ENCODE measurements at regions not wholly inside any gene's neighbourhood (a gene's known extent, or its start where the extent isn't known, plus 50 kb on each side); places are given as distances from the start of the nearest gene placed in this dataset.

DNA sequence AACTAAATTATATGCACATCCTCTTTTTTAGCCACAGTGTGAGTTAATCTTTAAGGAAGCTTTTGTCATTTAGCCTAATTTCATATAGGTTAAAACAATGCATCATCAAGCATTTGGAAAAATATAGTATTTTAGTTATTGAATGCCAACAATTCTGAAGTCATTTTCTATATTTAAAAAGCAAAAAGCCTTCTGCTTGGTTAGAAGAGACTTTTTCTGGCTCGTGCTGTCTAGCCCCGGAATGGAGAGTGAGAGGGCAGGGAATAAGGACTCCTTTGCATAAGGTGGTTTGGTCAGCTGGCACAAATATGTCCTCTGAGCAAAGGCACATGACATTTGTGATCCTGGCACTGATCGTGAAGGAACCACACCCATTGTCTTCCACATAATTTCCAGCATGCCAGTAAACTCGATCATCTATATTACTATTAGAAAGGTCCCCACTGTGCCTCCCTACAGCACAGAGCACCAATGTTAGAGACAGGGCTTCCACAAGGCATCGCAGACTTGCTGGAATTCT, 393.7 kb upstream of the INTU start:
- WGBS, result 44% methylated on average over 5 of the region's 5 CpGs
- DNase-seq (ENCODE audit: low spot score in 2 of 2), result no peak
- TF ChIP-seq POLR2A (IDR thresholded peaks at IDR 0.05), result no peak
- TF ChIP-seq CTCF (IDR thresholded peaks at IDR 0.05), result no peak
- TF ChIP-seq EP300 (IDR thresholded peaks at IDR 0.05), result no peak
- TF ChIP-seq POLR2AphosphoS5 (IDR thresholded peaks at IDR 0.05), result no peak

DNA sequence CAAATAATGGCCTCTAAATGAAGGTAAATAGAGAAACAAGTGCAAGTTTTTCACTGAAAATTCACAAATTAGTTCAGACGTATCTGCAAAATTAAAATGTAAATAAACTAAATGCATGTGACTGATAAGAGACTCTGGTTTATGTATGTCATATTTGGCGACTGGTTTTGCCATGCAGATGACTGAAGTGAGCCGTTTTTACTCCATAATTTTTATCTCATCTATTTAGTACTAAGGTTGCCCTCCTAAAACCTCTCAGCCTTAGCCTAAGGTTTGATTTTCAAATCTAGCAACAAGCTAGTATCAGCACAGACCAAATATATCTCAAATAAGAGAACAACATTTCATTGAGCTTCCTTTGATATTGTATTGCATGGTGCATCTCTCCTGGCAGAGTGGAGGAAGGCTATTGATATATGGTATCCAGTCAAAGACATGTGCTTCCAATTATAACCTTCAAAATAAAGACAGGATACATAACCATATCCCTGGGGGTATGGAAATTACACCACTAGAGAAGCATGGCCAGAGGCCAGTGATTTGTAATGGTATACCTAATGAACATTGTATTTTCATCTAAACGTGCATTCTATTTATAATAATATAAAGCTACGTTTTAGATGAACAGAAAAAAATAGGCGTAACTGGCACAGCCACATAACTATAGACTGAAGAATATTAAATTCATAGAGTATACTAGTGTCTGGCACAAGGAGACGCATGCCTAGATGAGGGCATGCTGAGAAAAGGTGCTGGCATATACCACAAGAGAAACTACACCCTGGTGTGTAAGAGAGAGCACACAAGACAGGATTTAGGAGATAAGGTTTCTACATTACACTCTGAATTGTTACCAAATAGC, 392.6 kb upstream of the INTU start:
- H3K27ac ChIP-seq, result no peak overlapping the region
- H3K4me1 ChIP-seq, result no peaks in the 10 kb centered on the region
- no peaks in the 10 kb centered on the region for H3K36me3 ChIP-seq
- H3K27me3 ChIP-seq, result no peaks in the 10 kb centered on the region
- no peak overlapping the region for H3K4me3 ChIP-seq
- DNase-seq (ENCODE audit: low spot score in 2 of 2), result no peak
- H3K9me3 ChIP-seq, result no peaks in the 10 kb centered on the region
- no peak for TF ChIP-seq POLR2A (IDR thresholded peaks at IDR 0.05)
- TF ChIP-seq EP300 (IDR thresholded peaks at IDR 0.05), result no peak
- TF ChIP-seq CTCF (IDR thresholded peaks at IDR 0.05), result no peak
- TF ChIP-seq POLR2AphosphoS5 (IDR thresholded peaks at IDR 0.05), result no peak
- WGBS, result 79% methylated on average over 7 of the region's 7 CpGs

More for the DNA sequence above, 393.7 kb upstream of the INTU start:
- Histone ChIP-seq H3K36me3 (no peaks in the 10 kb centered on the region), H3K4me1 (no peaks in the 10 kb centered on the region), H3K9me3 (no peaks in the 10 kb centered on the region), H3K4me3 (no peak overlapping the region), H3K27ac (no peak overlapping the region), H3K27me3 (no peaks in the 10 kb centered on the region)

DNA sequence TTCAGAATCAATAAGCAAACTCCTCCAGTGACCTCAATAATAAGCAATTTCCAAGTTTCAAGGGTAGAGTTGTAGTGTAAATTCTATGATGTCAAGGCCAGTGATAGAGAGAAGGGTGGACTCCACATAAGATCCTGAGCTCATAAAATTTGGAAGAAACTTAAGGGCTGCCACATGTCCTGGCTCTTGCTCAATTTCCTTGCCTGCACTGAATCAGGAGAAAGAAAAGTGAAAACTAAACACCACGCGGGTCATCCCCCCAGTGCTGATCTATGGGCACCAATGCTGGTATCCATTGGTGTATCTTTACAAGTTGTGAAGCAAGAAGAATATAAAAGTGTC, 392.0 kb upstream of the INTU start:
- no peak for DNase-seq (ENCODE audit: low spot score in 2 of 2)
- Histone ChIP-seq H3K36me3 (no peaks in the 10 kb centered on the region), H3K4me3 (no peak overlapping the region), H3K27ac (no peak overlapping the region), H3K9me3 (no peaks in the 10 kb centered on the region), H3K27me3 (no peaks in the 10 kb centered on the region), H3K4me1 (no peaks in the 10 kb centered on the region)
- WGBS, result 74% methylated on average over 2 of the region's 2 CpGs
- no peak for TF ChIP-seq POLR2AphosphoS5 (IDR thresholded peaks at IDR 0.05)
- TF ChIP-seq EP300 (IDR thresholded peaks at IDR 0.05), result no peak
- no peak for TF ChIP-seq CTCF (IDR thresholded peaks at IDR 0.05)
- no peak for TF ChIP-seq POLR2A (IDR thresholded peaks at IDR 0.05)

GRCh38 chr4:127244515-127244914, 388.2 kb upstream of the INTU start:
- no peaks in the 10 kb centered on the region for H3K27me3 ChIP-seq
- H3K4me3 ChIP-seq, result no peak overlapping the region
- H3K27ac ChIP-seq, result no peak overlapping the region
- 75% methylated on average over 5 of the region's 5 CpGs for WGBS
- DNase-seq (ENCODE audit: low spot score in 2 of 2), result no peak
- no peaks in the 10 kb centered on the region for H3K36me3 ChIP-seq
- H3K4me1 ChIP-seq, result no peaks in the 10 kb centered on the region
- no peaks in the 10 kb centered on the region for H3K9me3 ChIP-seq
- TF ChIP-seq POLR2AphosphoS5 (IDR thresholded peaks at IDR 0.05) (no peak), EP300 (IDR thresholded peaks at IDR 0.05) (no peak), POLR2A (IDR thresholded peaks at IDR 0.05) (no peak), CTCF (IDR thresholded peaks at IDR 0.05) (no peak)

All from suprapubic skin (tissue), 4 donors.